Neural crest cell (in vitro differentiated cells): ENCODE measurements at regions not wholly inside any gene's neighbourhood (a gene's known extent, or its start where the extent isn't known, plus 50 kb on each side); places are given as distances from the start of the nearest gene placed in this dataset.

ENCODE experiments used
- DNase-seq: peaks from one replicate; pipeline ENCODE4 v3.0.0; 2021; ENCODE audit warnings: low read depth, mixed read lengths, low spot score
- H3K27ac Mint-ChIP-seq: one replicate; pipeline ENCODE4 v1.8.0; 2021; ENCODE audit warnings: mild to moderate bottlenecking, mixed read lengths; ENCODE audit not compliant: unreplicated experiment
- H3K27me3 Mint-ChIP-seq: 2 replicates; pipeline ENCODE4 v1.8.0; 2021; ENCODE audit warnings: low read depth, mild to moderate bottlenecking, mixed read lengths
- H3K36me3 Mint-ChIP-seq: 2 replicates; pipeline ENCODE4 v1.8.0; 2021; ENCODE audit warnings: low read depth, mild to moderate bottlenecking, mixed read lengths
- H3K4me1 Mint-ChIP-seq: 2 replicates; pipeline ENCODE4 v1.8.0; 2021; ENCODE audit warnings: mixed read lengths
- H3K4me3 Mint-ChIP-seq: one replicate; pipeline ENCODE4 v1.8.0; 2021; ENCODE audit warnings: mild to moderate bottlenecking, mixed read lengths
- H3K9me3 Mint-ChIP-seq: 2 replicates; pipeline ENCODE4 v1.8.0; 2021; ENCODE audit warnings: mixed read lengths
- TF ChIP-seq, protein P1 (sequence below): fragments of 200-600 bp; sonication (generic); conservative IDR thresholded peaks from 2 replicates; pipeline ENCODE4 v1.5.0; 2021; ENCODE audit warnings: antibody characterized with exemption, mild to moderate bottlenecking

DNA sequence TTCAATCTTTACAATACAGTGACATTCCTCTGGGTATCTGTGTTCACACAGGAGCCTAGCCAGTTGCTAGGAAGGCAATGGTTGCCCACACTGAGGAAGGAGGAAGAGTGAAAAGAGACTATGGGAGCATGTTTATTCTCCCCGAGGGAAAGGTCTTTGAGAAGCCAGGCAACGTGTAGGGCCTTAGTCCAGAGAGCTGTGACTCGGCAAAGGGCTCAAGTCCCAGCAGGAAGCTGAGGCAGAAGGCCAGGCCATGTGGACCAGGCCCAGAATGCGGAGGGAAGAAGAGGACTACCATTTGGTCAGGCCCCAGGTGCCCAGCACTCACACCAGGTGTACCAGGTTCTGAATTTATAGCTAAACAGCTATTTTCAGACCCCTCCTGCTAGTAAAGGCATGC is 136.6 kb upstream of the DMAC1 start:
- TF ChIP-seq, protein P1, sequence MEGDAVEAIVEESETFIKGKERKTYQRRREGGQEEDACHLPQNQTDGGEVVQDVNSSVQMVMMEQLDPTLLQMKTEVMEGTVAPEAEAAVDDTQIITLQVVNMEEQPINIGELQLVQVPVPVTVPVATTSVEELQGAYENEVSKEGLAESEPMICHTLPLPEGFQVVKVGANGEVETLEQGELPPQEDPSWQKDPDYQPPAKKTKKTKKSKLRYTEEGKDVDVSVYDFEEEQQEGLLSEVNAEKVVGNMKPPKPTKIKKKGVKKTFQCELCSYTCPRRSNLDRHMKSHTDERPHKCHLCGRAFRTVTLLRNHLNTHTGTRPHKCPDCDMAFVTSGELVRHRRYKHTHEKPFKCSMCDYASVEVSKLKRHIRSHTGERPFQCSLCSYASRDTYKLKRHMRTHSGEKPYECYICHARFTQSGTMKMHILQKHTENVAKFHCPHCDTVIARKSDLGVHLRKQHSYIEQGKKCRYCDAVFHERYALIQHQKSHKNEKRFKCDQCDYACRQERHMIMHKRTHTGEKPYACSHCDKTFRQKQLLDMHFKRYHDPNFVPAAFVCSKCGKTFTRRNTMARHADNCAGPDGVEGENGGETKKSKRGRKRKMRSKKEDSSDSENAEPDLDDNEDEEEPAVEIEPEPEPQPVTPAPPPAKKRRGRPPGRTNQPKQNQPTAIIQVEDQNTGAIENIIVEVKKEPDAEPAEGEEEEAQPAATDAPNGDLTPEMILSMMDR: no peak
- H3K36me3 Mint-ChIP-seq: peaks cover 7% of the 10 kb centered on the region

DNA sequence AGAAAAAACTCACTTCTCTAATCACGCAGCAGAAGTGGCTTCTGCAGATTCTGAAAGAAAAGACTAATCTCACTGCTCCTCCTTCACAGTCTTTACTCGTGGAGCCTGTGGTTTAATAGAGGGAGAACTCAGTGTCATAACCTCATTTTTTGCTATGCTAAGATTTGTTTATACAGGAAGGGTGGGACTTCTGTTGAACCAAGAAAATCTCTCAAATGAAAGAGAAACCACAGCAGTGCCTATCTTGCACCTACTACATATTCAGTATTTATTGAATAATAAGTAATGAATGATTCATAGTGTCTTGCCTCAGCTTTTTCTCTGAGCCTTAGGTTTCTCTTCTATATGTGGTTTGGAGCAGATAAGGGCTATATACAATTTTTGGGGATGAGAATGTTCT is 136.1 kb upstream of the DMAC1 start:
- Mint-ChIP-seq H3K36me3 (peaks cover 7% of the 10 kb centered on the region), H3K27ac (no peak overlapping the region), H3K4me3 (no peak overlapping the region), H3K4me1 (peaks cover 5% of the 10 kb centered on the region), H3K27me3 (no peaks in the 10 kb centered on the region), H3K9me3 (peaks cover 13% of the 10 kb centered on the region)
- TF ChIP-seq, protein P1: no peak
- no peak for DNase-seq

More for the DNA sequence above, 136.6 kb upstream of the DMAC1 start:
- Mint-ChIP-seq H3K27ac (no peak overlapping the region), H3K4me3 (no peak overlapping the region), H3K9me3 (peaks cover 16% of the 10 kb centered on the region), H3K27me3 (no peaks in the 10 kb centered on the region), H3K4me1 (peaks cover 5% of the 10 kb centered on the region)
- DNase-seq: no peak

DNA sequence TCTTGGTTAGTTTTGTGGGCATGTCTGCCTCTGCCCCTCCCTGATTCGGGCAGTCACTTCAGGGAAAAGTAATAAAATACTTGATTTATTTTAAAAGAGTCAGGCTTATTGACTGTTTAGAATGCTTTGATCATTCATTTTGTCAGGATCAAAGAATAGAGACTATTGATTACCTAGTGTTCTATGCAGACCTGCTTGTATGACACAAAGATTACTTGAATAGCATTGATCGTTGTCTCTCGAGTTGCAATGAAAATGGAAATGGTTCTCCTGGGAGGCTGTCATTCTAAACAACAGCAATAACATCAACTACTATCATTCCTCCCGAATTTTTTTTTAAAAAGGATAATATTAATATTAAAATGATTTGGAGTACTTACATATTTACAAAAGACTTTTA is 133.2 kb upstream of the DMAC1 start:
- Mint-ChIP-seq H3K27ac (no peak overlapping the region), H3K9me3 (peaks cover 4% of the 10 kb centered on the region), H3K36me3 (peaks cover 4% of the 10 kb centered on the region), H3K27me3 (no peaks in the 10 kb centered on the region), H3K4me3 (no peak overlapping the region), H3K4me1 (peaks cover 5% of the 10 kb centered on the region)
- DNase-seq: no peak
- TF ChIP-seq, protein P1: no peak

DNA sequence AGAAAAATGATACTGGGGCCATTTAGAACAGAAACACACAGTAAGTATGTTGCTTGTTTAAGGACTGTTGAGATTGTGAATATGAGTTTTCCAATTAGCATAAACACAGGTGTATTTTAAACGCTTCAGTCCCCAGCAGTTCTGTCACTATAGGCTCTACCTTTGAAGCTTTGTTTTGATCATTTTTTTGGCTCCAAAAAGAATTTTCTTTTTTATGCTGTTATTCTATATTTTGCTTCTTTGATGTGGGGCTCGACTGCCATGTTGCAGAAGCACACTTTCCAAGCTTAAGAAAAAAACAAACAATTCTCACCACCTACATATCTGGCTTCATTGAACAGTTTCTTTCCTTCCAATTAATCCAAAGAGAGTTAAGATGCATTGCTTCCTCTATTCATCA is 131.0 kb upstream of the DMAC1 start:
- no peak for DNase-seq
- no peak overlapping the region for H3K4me3 Mint-ChIP-seq
- no peak overlapping the region for H3K27ac Mint-ChIP-seq
- TF ChIP-seq, protein P1: no peak
- H3K27me3 Mint-ChIP-seq: no peaks in the 10 kb centered on the region
- no peaks in the 10 kb centered on the region for H3K36me3 Mint-ChIP-seq
- H3K4me1 Mint-ChIP-seq: no peaks in the 10 kb centered on the region
- H3K9me3 Mint-ChIP-seq: peaks cover 2% of the 10 kb centered on the region

DNA sequence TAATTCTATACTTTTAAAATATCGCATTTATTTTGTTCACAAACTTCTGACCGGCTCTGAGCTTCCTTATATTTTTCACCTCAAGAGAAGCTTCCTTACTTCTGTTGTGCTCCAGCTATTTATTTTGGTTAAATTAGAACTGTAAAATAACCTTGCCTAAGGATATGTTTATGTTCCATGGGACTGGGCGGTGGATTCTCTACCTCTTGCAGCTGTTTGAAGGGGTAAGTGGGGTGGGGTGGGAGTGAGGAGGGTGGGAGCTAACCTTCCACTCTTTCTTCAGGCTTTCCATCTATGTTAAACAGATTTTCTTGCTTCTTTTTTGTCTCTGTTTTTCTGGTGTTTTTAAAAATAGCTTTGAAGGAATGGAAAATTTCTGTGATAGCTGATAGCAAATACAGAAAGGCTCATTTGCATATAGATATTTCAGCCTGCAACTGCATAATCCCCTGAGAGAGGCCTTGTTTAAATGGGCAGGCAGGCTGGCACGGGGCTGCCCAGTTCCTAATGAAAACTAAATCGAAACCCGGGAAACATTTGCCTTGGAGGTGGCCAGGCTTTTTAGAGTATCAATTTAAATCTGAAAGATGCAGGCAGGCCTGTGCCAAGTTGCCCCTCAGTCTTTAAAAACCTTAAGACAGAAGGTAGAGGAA is 122.1 kb upstream of the DMAC1 start:
- H3K9me3 Mint-ChIP-seq: no peaks in the 10 kb centered on the region
- H3K36me3 Mint-ChIP-seq: no peaks in the 10 kb centered on the region
- H3K4me1 Mint-ChIP-seq: no peaks in the 10 kb centered on the region
- no peak for DNase-seq
- no peak overlapping the region for H3K27ac Mint-ChIP-seq
- H3K27me3 Mint-ChIP-seq: no peaks in the 10 kb centered on the region
- TF ChIP-seq, protein P1: no peak
- H3K4me3 Mint-ChIP-seq: no peak overlapping the region
